A549 (cell line): ENCODE measurements at regions not wholly inside any gene's neighbourhood (a gene's known extent, or its start where the extent isn't known, plus 50 kb on each side); places are given as distances from the start of the nearest gene placed in this dataset.

Experiments used
- CEBPB ChIP-seq, 2 experiments: fragments of >200 bp in 1 of 2; sonication (Bioruptor Twin) in 1 of 2; formaldehyde crosslinking in 1 of 2; IDR thresholded peaks; 2 replicates each; pipeline ENCODE4 v1.6.1; 2012 to 2016
- CTCF ChIP-seq: fragments of >200 bp; sonication (Bioruptor Twin); formaldehyde crosslinking; IDR thresholded peaks from 3 replicates; pipeline ENCODE4 v1.5.1; 2016
- ELK1 ChIP-seq: fragments of 150-350 bp; IDR thresholded peaks from 2 replicates; pipeline ENCODE4 v1.6.1; 2014; ENCODE audit warnings: low read depth, mild to moderate bottlenecking, low read length
- EP300 ChIP-seq, 2 experiments: fragments of >200 bp; sonication (Bioruptor Twin); formaldehyde crosslinking; IDR thresholded peaks; 2 replicates in 1 of 2; 3 replicates in 1 of 2; pipeline ENCODE4 v1.6.1; 2016 to 2017
- JUN ChIP-seq, 2 experiments: fragments of >200 bp; sonication (Bioruptor Twin); formaldehyde crosslinking; IDR thresholded peaks; 2 replicates in 1 of 2; 3 replicates in 1 of 2; pipeline ENCODE4 v1.6.1; 2016 to 2017
- KDM1A ChIP-seq: fragments of 200-600 bp; sonication (generic); IDR thresholded peaks from 2 replicates; pipeline ENCODE4 v1.6.1; 2016; ENCODE audit warnings: low read depth, mild to moderate bottlenecking
- MAX ChIP-seq: IDR thresholded peaks from 2 replicates; pipeline ENCODE4 v1.6.1; 2012
- MAZ ChIP-seq: fragments of 150-350 bp; IDR thresholded peaks from 2 replicates; pipeline ENCODE4 v1.6.1; 2014; ENCODE audit warnings: antibody characterized with exemption, low read depth, low read length, borderline replicate concordance
- MYC ChIP-seq: IDR thresholded peaks from 2 replicates; pipeline ENCODE4 v1.6.1; 2012; ENCODE audit warnings: mild to moderate bottlenecking, inconsistent platforms, low read length, improper control_type of control experiment, borderline replicate concordance
- POLR2A ChIP-seq: IDR thresholded peaks from 2 replicates; pipeline ENCODE4 v1.6.1; 2012; ENCODE audit warnings: mild to moderate bottlenecking, low read length
- RARB ChIP-seq: fragments of 250-450 bp; sonication (Bioruptor Pico); IDR thresholded peaks from 2 replicates; pipeline ENCODE4 v1.8.0; 2021; ENCODE audit warnings: mild to moderate bottlenecking, moderate library complexity
- SMC3 ChIP-seq: fragments of >200 bp; sonication (Bioruptor Twin); formaldehyde crosslinking; IDR thresholded peaks from 3 replicates; pipeline ENCODE4 v1.6.1; 2018; ENCODE audit warnings: inconsistent platforms
- USF2 ChIP-seq: fragments of 450-650 bp; IDR thresholded peaks from 2 replicates; pipeline ENCODE4 v1.6.1; 2014; ENCODE audit warnings: antibody characterized with exemption
- TF ChIP-seq, protein P1 (sequence below): fragments of 200-600 bp; sonication (generic); IDR thresholded peaks from 2 replicates; pipeline ENCODE4 v1.6.1; 2016; ENCODE audit warnings: antibody characterized with exemption, mild to moderate bottlenecking, moderate library complexity

DNA sequence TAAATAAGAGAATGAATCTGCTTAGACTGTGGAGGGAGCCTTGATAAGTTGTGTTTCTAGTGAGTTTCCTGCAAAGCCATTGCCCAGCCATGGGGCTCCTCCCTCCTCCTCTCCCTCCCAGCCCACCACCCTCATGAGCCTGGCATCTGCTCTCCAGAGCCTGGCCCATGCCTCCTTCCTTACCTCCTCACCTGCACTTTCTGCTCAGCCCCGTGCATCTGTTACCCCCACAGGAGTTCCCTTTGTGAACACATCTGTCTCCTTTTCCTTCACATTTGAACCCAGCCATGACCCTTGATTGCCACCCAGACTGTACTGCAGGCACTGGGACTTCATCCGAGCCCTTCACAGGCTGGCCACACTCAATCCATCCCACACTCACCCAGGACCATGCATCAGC, 395.6 kb downstream of the IRX2 start:
- no peak for TF ChIP-seq CTCF
- no peak for TF ChIP-seq POLR2A
- TF ChIP-seq, protein P1, sequence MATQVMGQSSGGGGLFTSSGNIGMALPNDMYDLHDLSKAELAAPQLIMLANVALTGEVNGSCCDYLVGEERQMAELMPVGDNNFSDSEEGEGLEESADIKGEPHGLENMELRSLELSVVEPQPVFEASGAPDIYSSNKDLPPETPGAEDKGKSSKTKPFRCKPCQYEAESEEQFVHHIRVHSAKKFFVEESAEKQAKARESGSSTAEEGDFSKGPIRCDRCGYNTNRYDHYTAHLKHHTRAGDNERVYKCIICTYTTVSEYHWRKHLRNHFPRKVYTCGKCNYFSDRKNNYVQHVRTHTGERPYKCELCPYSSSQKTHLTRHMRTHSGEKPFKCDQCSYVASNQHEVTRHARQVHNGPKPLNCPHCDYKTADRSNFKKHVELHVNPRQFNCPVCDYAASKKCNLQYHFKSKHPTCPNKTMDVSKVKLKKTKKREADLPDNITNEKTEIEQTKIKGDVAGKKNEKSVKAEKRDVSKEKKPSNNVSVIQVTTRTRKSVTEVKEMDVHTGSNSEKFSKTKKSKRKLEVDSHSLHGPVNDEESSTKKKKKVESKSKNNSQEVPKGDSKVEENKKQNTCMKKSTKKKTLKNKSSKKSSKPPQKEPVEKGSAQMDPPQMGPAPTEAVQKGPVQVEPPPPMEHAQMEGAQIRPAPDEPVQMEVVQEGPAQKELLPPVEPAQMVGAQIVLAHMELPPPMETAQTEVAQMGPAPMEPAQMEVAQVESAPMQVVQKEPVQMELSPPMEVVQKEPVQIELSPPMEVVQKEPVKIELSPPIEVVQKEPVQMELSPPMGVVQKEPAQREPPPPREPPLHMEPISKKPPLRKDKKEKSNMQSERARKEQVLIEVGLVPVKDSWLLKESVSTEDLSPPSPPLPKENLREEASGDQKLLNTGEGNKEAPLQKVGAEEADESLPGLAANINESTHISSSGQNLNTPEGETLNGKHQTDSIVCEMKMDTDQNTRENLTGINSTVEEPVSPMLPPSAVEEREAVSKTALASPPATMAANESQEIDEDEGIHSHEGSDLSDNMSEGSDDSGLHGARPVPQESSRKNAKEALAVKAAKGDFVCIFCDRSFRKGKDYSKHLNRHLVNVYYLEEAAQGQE: no peak
- TF ChIP-seq EP300 (IDR thresholded peaks at IDR 0.05): no peak
- TF ChIP-seq JUN (IDR thresholded peaks at IDR 0.05): no peak
- TF ChIP-seq KDM1A: no peak
- no peak for TF ChIP-seq USF2
- no peak for TF ChIP-seq SMC3
- TF ChIP-seq MYC: no peak
- no peak for TF ChIP-seq MAZ
- TF ChIP-seq CEBPB (IDR thresholded peaks at IDR 0.05): no peak
- TF ChIP-seq MAX: no peak
- no peak for TF ChIP-seq ELK1
- no peak for TF ChIP-seq RARB
